Neural progenitor cell (in vitro differentiated cells): ENCODE measurements at regions not wholly inside any gene's neighbourhood (a gene's known extent, or its start where the extent isn't known, plus 50 kb on each side); places are given as distances from the start of the nearest gene placed in this dataset.

Source experiments
- EZH2 ChIP-seq: fragments of 200-600 bp; sonication (generic); IDR thresholded peaks from 2 replicates; pipeline ENCODE4 v1.6.1; 2017; ENCODE audit warnings: antibody characterized with exemption, mild to moderate bottlenecking, moderate library complexity
- EZH2phosphoT487 ChIP-seq: fragments of 200-600 bp; sonication (generic); IDR thresholded peaks from 2 replicates; pipeline ENCODE4 v1.6.1; 2017; ENCODE audit warnings: antibody characterized with exemption
- TF ChIP-seq, protein P1 (sequence below): fragments of 200-600 bp; sonication (generic); IDR thresholded peaks from 2 replicates; pipeline ENCODE4 v1.5.1; 2017; ENCODE audit warnings: antibody characterized with exemption, mild to moderate bottlenecking

DNA sequence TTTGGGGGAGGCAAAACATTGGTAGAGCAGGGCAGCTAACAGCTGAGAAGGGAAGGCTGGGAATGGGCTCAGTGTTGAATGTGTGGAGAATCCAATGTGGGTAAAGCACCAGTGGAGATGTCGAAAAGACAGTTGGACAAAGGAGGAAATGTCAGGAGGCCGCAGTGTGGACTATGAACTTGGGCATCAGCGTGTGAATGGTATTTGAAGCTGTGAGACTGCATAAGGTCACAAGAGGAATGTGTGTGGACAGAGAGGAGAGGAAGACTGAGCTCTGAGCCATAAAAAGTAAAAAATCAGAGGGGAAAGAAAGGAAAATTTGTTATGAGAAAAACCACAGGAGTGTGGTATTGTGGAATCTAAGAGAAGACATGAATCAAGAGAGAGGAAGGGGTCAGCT lies 99.4 kb upstream of the ADAMTS16 start:
- TF ChIP-seq EZH2 = no peak
- TF ChIP-seq, protein P1, sequence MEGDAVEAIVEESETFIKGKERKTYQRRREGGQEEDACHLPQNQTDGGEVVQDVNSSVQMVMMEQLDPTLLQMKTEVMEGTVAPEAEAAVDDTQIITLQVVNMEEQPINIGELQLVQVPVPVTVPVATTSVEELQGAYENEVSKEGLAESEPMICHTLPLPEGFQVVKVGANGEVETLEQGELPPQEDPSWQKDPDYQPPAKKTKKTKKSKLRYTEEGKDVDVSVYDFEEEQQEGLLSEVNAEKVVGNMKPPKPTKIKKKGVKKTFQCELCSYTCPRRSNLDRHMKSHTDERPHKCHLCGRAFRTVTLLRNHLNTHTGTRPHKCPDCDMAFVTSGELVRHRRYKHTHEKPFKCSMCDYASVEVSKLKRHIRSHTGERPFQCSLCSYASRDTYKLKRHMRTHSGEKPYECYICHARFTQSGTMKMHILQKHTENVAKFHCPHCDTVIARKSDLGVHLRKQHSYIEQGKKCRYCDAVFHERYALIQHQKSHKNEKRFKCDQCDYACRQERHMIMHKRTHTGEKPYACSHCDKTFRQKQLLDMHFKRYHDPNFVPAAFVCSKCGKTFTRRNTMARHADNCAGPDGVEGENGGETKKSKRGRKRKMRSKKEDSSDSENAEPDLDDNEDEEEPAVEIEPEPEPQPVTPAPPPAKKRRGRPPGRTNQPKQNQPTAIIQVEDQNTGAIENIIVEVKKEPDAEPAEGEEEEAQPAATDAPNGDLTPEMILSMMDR = no peak
- TF ChIP-seq EZH2phosphoT487 = no peak
